Vagina (tissue), 2 donors: ENCODE measurements at regions not wholly inside any gene's neighbourhood (a gene's known extent, or its start where the extent isn't known, plus 50 kb on each side); places are given as distances from the start of the nearest gene placed in this dataset.

Experiments
- DNase-seq, 2 donors: peaks; one replicate each; pipeline ENCODE4 v3.0.0-alpha.2; 2017; ENCODE audit errors: extremely low spot score in 2 of 2
- H3K27ac ChIP-seq: fragments of 200-600 bp; sonication (generic); one replicate; pipeline ENCODE4 v1.5.1; 2019
- H3K27me3 ChIP-seq: fragments of 200-600 bp; sonication (generic); one replicate; pipeline ENCODE4 v1.5.1; 2019
- H3K36me3 ChIP-seq, 2 donors: fragments of 200-600 bp; sonication (generic); one replicate each; pipeline ENCODE4 v1.5.1; 2017 to 2019
- H3K4me1 ChIP-seq: fragments of 200-600 bp; sonication (generic); one replicate; pipeline ENCODE4 v1.5.1; 2019
- H3K4me3 ChIP-seq, 2 donors: fragments of 200-600 bp; sonication (generic); 1 replicate in 1 of 2; 2 replicates in 1 of 2; pipeline ENCODE4 v1.5.1; 2016 to 2019
- H3K9me3 ChIP-seq: fragments of 200-600 bp; sonication (generic); one replicate; pipeline ENCODE4 v1.5.1; 2019
- CTCF ChIP-seq, 3 experiments: fragments of 450-650 bp in 2 of 3; fragments of 200-600 bp in 1 of 3; sonication (generic) in 1 of 3; IDR thresholded peaks; one replicate each; pipeline ENCODE4 v1.5.1; 2017 to 2019; ENCODE audit warnings: antibody characterized with exemption in 3 of 3, mild to moderate bottlenecking in 2 of 3, moderate library complexity in 2 of 3
- POLR2A ChIP-seq, 2 donors: fragments of 450-650 bp; IDR thresholded peaks; one replicate each; pipeline ENCODE4 v1.6.1; 2017; ENCODE audit warnings: antibody characterized with exemption in 2 of 2, mild to moderate bottlenecking in 2 of 2, moderate library complexity in 2 of 2
- POLR2AphosphoS5 ChIP-seq, 2 donors: sonication (generic); formaldehyde crosslinking; IDR thresholded peaks; one replicate each; pipeline ENCODE4 v1.9.0; 2017; ENCODE audit warnings: antibody characterized with exemption in 2 of 2, mild to moderate bottlenecking in 2 of 2, low read depth in 1 of 2; ENCODE audit not compliant: insufficient read depth in 1 of 2
- intact Hi-C: fragments of 100-400 bp; cut with DNase I; formaldehyde crosslinking; loops from one replicate; pipeline ENCODE4 v1.15.1; 2023

GRCh38 chr2:145807554-145807953 is 1287.6 kb upstream of the ZEB2 start:
- Histone ChIP-seq H3K27ac (no peak overlapping the region), H3K27me3 (no peaks in the 10 kb centered on the region), H3K4me3 (no peak overlapping the region), H3K4me1 (no peaks in the 10 kb centered on the region), H3K36me3 (no peaks in the 10 kb centered on the region), H3K9me3 (no peaks in the 10 kb centered on the region)
- intact Hi-C loops = no loop called here
- no peak for DNase-seq
- no peak for TF ChIP-seq CTCF (IDR thresholded peaks at IDR 0.05)
- no peak for TF ChIP-seq POLR2AphosphoS5 (IDR thresholded peaks at IDR 0.05; ENCODE audit: insufficient read depth in 1 of 2, low read depth in 1 of 2)
- TF ChIP-seq POLR2A (IDR thresholded peaks at IDR 0.05) = no peak

GRCh38 chr2:145806546-145806945 is 1286.6 kb upstream of the ZEB2 start:
- no peak overlapping the region for H3K4me3 ChIP-seq
- no peak for TF ChIP-seq POLR2A (IDR thresholded peaks at IDR 0.05)
- TF ChIP-seq CTCF (IDR thresholded peaks at IDR 0.05) = no peak
- TF ChIP-seq POLR2AphosphoS5 (IDR thresholded peaks at IDR 0.05; ENCODE audit: insufficient read depth in 1 of 2, low read depth in 1 of 2) = no peak
- H3K9me3 ChIP-seq = no peaks in the 10 kb centered on the region
- H3K36me3 ChIP-seq = no peaks in the 10 kb centered on the region
- DNase-seq = no peak
- H3K27me3 ChIP-seq = no peaks in the 10 kb centered on the region
- H3K4me1 ChIP-seq = no peaks in the 10 kb centered on the region
- intact Hi-C loops = no loop called here
- H3K27ac ChIP-seq = no peak overlapping the region

- no peak overlapping the region for H3K27ac ChIP-seq
- TF ChIP-seq CTCF (IDR thresholded peaks at IDR 0.05) = no peak
- no peak for TF ChIP-seq POLR2AphosphoS5 (IDR thresholded peaks at IDR 0.05; ENCODE audit: insufficient read depth in 1 of 2, low read depth in 1 of 2)
- no peaks in the 10 kb centered on the region for H3K9me3 ChIP-seq
- intact Hi-C loops = no loop called here
- no peak overlapping the region for H3K4me3 ChIP-seq
- no peak for DNase-seq
- H3K36me3 ChIP-seq = no peaks in the 10 kb centered on the region
- H3K4me1 ChIP-seq = no peaks in the 10 kb centered on the region
- no peaks in the 10 kb centered on the region for H3K27me3 ChIP-seq
Measured at GRCh38 chr2:145802133-145802532, 1282.2 kb upstream of the ZEB2 start.

GRCh38 chr2:145801210-145801609 is 1281.3 kb upstream of the ZEB2 start:
- Histone ChIP-seq H3K9me3 (no peaks in the 10 kb centered on the region), H3K36me3 (no peaks in the 10 kb centered on the region), H3K4me1 (no peaks in the 10 kb centered on the region), H3K27me3 (no peaks in the 10 kb centered on the region), H3K4me3 (no peak overlapping the region), H3K27ac (no peak overlapping the region)
- TF ChIP-seq POLR2AphosphoS5 (IDR thresholded peaks at IDR 0.05; ENCODE audit: insufficient read depth in 1 of 2, low read depth in 1 of 2) = no peak
- TF ChIP-seq POLR2A (IDR thresholded peaks at IDR 0.05) = no peak
- TF ChIP-seq CTCF (IDR thresholded peaks at IDR 0.05) = no peak
- DNase-seq = no peak
- intact Hi-C loops = no loop called here

GRCh38 chr2:145800151-145801091 is 1280.5 kb upstream of the ZEB2 start:
- Histone ChIP-seq H3K27me3 (no peaks in the 10 kb centered on the region), H3K36me3 (no peaks in the 10 kb centered on the region), H3K4me3 (no peak overlapping the region), H3K9me3 (no peaks in the 10 kb centered on the region), H3K27ac (no peak overlapping the region), H3K4me1 (no peaks in the 10 kb centered on the region)
- no peak for TF ChIP-seq POLR2A (IDR thresholded peaks at IDR 0.05)
- TF ChIP-seq POLR2AphosphoS5 (IDR thresholded peaks at IDR 0.05; ENCODE audit: insufficient read depth in 1 of 2, low read depth in 1 of 2) = no peak
- TF ChIP-seq CTCF (IDR thresholded peaks at IDR 0.05) = no peak
- DNase-seq = no peak
- intact Hi-C loops = no loop called here
